K562 (cell line): ENCODE measurements at regions not wholly inside any gene's neighbourhood (a gene's known extent, or its start where the extent isn't known, plus 50 kb on each side); places are given as distances from the start of the nearest gene placed in this dataset.

Experiments
- ATAC-seq: fragments of 200-7000 bp; cut with Tn5 transposase; 3 replicates; pipeline ENCODE4 v1.9.1; 2020; ENCODE audit warnings: moderate library complexity
- BruUV-seq: library from RNA; stranded (reverse); fragments of 400-500 nt; replicated peaks from 2 replicates; lab custom pipeline; 2021; lab: Mats Ljungman, UMichigan
- CTCF ChIA-PET: fragments of 300-600 bp; formaldehyde crosslinking; extraction: SDS; loops from one replicate; lab custom pipeline; 2021; ENCODE audit warnings: low intra/inter-chr PET ratio; lab: Yijun Ruan, JAX
- POLR2A ChIA-PET: fragments of 300-600, 350-650 bp; sonication (Branson Sonifier 250); formaldehyde crosslinking; extraction: SDS; loops from one replicate; lab custom pipeline; 2021; ENCODE audit warnings: antibody characterized with exemption, inconsistent platforms; lab: Yijun Ruan, JAX
- DNase-seq, 4 experiments: peaks; one replicate each; pipeline versions ENCODE4 v3.0.0 to v3.0.0-alpha.2; 2011 to 2018; ENCODE audit warnings: low spot score in 3 of 4, mixed read lengths in 3 of 4; ENCODE audit errors: extremely low read depth in 1 of 4
- FAIRE-seq: peaks from 2 replicates; lab custom pipeline; 2011; peaks lifted over from hg19 to GRCh38; lab: Jason Lieb, UNC
- H2AFZ ChIP-seq: 2 replicates; pipeline ENCODE4 v1.6.0; 2011; ENCODE audit warnings: low read depth, low read length, control low read depth, inconsistent platforms
- H3K27ac ChIP-seq: fragments of 200-600 bp; 3 replicates; pipeline ENCODE4 v1.8.0; 2011; ENCODE audit warnings: low read depth, mild to moderate bottlenecking, control low read depth, inconsistent platforms, low read length, moderate library complexity, mixed read lengths; ENCODE audit errors: extremely low read depth
- H3K27me3 ChIP-seq, 2 experiments: fragments of 300-600 bp in 1 of 2; 2 replicates in 1 of 2; 3 replicates in 1 of 2; pipeline versions ENCODE4 v1.6.0 to v1.8.0; 2011; ENCODE audit warnings: inconsistent platforms in 2 of 2, low read length in 2 of 2, mild to moderate bottlenecking in 1 of 2, mixed read lengths in 1 of 2, moderate library complexity in 1 of 2; ENCODE audit not compliant: control insufficient read depth in 2 of 2, insufficient read depth in 2 of 2
- H3K36me3 ChIP-seq: fragments of 300-600 bp; 3 replicates; pipeline ENCODE4 v1.8.0; 2011; ENCODE audit warnings: mild to moderate bottlenecking, low read length, inconsistent platforms; ENCODE audit not compliant: control insufficient read depth, insufficient read depth
- H3K4me1 ChIP-seq, 2 experiments: fragments of 200-600 bp in 1 of 2; replicated peaks in 1 of 2; 2 replicates in 1 of 2; 3 replicates in 1 of 2; pipeline versions ENCODE4 v1.5.1 to v1.8.0; 2011; ENCODE audit warnings: inconsistent platforms in 2 of 2, low read length in 2 of 2, mild to moderate bottlenecking in 1 of 2, mixed read lengths in 1 of 2, moderate library complexity in 1 of 2; ENCODE audit not compliant: control insufficient read depth in 2 of 2, insufficient read depth in 2 of 2
- H3K4me2 ChIP-seq: 2 replicates; pipeline ENCODE4 v1.6.1; 2011; ENCODE audit warnings: low read length, control low read depth, inconsistent platforms, mixed read lengths; ENCODE audit not compliant: insufficient read depth
- H3K4me3 ChIP-seq: fragments of 200-600 bp; sonication (generic), shearing (Covaris generic); 2 replicates; pipeline ENCODE4 v1.5.1; 2016; ENCODE audit warnings: control low read depth, inconsistent platforms
- H3K79me2 ChIP-seq: fragments of 200-600 bp; 3 replicates; pipeline ENCODE4 v1.8.0; 2011; ENCODE audit warnings: low read length, inconsistent platforms; ENCODE audit not compliant: control insufficient read depth, insufficient read depth
- H3K9ac ChIP-seq, 2 experiments: 2 replicates each; pipeline versions ENCODE4 v1.6.0 to v1.6.1; 2011; ENCODE audit warnings: low read depth in 2 of 2, low read length in 2 of 2, control low read depth in 1 of 2, inconsistent platforms in 1 of 2, mild to moderate bottlenecking in 1 of 2, mixed read lengths in 1 of 2; ENCODE audit not compliant: insufficient read depth in 1 of 2
- H3K9me1 ChIP-seq: one replicate; pipeline ENCODE4 v1.6.0; 2011; ENCODE audit warnings: inconsistent platforms, mild to moderate bottlenecking, low read length, moderate library complexity; ENCODE audit not compliant: control insufficient read depth, insufficient read depth
- H3K9me3 ChIP-seq: replicated peaks from 2 replicates; pipeline ENCODE4 v1.5.1; 2011; ENCODE audit warnings: low read depth, low read length, inconsistent platforms; ENCODE audit not compliant: control insufficient read depth, insufficient read depth
- H4K20me1 ChIP-seq: replicated peaks from 2 replicates; pipeline ENCODE4 v1.6.1; 2011; ENCODE audit warnings: low read length, inconsistent platforms, mixed read lengths; ENCODE audit not compliant: control insufficient read depth, insufficient read depth
- GATA2 ChIP-seq: sonication (generic); formaldehyde crosslinking; IDR thresholded peaks from 2 replicates; pipeline ENCODE4 v1.4.0; 2020; ENCODE audit warnings: mild to moderate bottlenecking, missing genetic modification reagents
- MAFG ChIP-seq: fragments of 450-650 bp; conservative IDR thresholded peaks from 2 replicates; pipeline ENCODE4 v1.6.1; 2016; ENCODE audit warnings: missing genetic modification characterization, missing compliant biosample characterization
- MTA2 ChIP-seq: fragments of 450-650 bp; IDR thresholded peaks from 2 replicates; pipeline ENCODE4 v1.6.1; 2016; ENCODE audit warnings: low read depth
- NFATC3 ChIP-seq: fragments of 450-650 bp; IDR thresholded peaks from 2 replicates; pipeline ENCODE4 v1.6.1; 2017; ENCODE audit warnings: mild to moderate bottlenecking
- ZNF507 ChIP-seq: conservative IDR thresholded peaks from 2 replicates; pipeline ENCODE4 v1.6.1; 2017; ENCODE audit warnings: missing genetic modification characterization, missing compliant biosample characterization
- ZNF551 ChIP-seq: fragments of 250-450 bp; sonication (Bioruptor Pico); IDR thresholded peaks from 2 replicates; pipeline ENCODE4 v1.5.0; 2021; ENCODE audit warnings: mild to moderate bottlenecking, moderate library complexity
- WGBS: fragments of 100-300 bp; shearing (Covaris generic); methylation state at CpG from one replicate; pipeline ENCODE4 v1.1.6; 2016; ENCODE audit warnings: low coverage, mixed read lengths; ENCODE audit not compliant: insufficient coverage; ENCODE audit errors: missing lambda C conversion rate; 5-methylcytosine and 5-hydroxymethylcytosine counted together
- in situ Hi-C: fragments of 300-500 bp; cut with MboI; formaldehyde crosslinking; loops from 4 replicates; pipeline ENCODE4 v1.15.0; 2018; ENCODE audit warnings: inconsistent platforms, mixed read lengths
- intact Hi-C: fragments of 100-400 bp; cut with micrococcal nuclease; formaldehyde crosslinking; loops from 2 replicates; pipeline ENCODE4 v1.14.2; 2022
- TF ChIP-seq, protein P1 (sequence below): fragments of 200-800 bp; sonication (Bioruptor generic); IDR thresholded peaks from 2 replicates; pipeline ENCODE4 v1.6.1; 2016; ENCODE audit warnings: missing genetic modification characterization, missing compliant biosample characterization
- TF ChIP-seq, protein P2 (sequence below): sonication (generic); formaldehyde crosslinking; IDR thresholded peaks from 2 replicates; pipeline ENCODE4 v1.8.1; 2022; ENCODE audit warnings: missing genetic modification reagents

DNA sequence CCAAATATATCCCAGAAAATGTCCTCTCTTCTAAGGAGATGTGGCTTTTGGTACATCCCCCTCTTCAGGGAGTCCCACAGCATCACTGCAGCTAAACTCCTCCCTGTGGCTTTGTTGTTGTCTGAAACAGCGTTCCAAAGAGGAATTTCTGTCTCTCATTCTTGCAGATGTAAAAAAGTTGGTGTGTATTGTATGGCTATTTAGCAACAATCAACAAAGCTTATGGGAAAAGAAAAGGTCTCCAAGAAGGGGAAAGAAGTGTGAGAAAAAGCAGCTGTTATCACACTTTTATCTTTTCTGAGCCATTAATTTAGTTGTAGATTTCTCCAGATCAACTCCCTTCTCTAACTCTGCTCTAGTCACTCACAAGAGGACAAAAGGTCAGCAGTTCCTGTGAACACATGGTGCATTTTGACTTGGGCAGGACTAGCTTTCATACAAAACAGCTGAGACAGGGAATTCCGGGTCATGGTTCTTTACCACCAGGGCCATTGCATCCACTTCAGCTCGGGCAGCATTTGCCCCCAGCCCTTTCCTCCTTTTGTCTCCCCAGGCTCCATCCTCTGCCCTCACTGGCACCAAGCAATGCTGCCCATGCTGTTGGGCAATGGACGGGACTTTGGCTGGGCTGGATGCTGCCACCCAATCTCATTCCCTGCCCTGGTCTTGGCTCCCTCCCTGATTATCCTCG is 184.7 kb downstream of the TMX1 start:
- BruUV-seq = no TSS peak
- no peak for FAIRE-seq
- in situ Hi-C loops = no loop called here
- H3K27me3 ChIP-seq = no peaks in the 10 kb centered on the region
- no peak overlapping the region for H3K27ac ChIP-seq
- H2AFZ ChIP-seq = no peak overlapping the region
- no peak overlapping the region for H3K9ac ChIP-seq
- H3K4me1 ChIP-seq = no peaks in the 10 kb centered on the region
- H4K20me1 ChIP-seq = no peaks in the 10 kb centered on the region
- H3K4me3 ChIP-seq = no peak overlapping the region
- ChIA-PET CTCF (no interaction called here), POLR2A (no interaction called here)
- no peaks in the 10 kb centered on the region for H3K9me1 ChIP-seq
- no peaks in the 10 kb centered on the region for H3K79me2 ChIP-seq
- TF ChIP-seq MTA2 (no peak), ZNF551 (CRISPR knock-in tag) (no peak), MAFG (tag) (no peak), GATA2 (CRISPR knock-in tag) (no peak), NFATC3 (no peak), ZNF507 (tag) (no peak)
- TF ChIP-seq, protein P1, sequence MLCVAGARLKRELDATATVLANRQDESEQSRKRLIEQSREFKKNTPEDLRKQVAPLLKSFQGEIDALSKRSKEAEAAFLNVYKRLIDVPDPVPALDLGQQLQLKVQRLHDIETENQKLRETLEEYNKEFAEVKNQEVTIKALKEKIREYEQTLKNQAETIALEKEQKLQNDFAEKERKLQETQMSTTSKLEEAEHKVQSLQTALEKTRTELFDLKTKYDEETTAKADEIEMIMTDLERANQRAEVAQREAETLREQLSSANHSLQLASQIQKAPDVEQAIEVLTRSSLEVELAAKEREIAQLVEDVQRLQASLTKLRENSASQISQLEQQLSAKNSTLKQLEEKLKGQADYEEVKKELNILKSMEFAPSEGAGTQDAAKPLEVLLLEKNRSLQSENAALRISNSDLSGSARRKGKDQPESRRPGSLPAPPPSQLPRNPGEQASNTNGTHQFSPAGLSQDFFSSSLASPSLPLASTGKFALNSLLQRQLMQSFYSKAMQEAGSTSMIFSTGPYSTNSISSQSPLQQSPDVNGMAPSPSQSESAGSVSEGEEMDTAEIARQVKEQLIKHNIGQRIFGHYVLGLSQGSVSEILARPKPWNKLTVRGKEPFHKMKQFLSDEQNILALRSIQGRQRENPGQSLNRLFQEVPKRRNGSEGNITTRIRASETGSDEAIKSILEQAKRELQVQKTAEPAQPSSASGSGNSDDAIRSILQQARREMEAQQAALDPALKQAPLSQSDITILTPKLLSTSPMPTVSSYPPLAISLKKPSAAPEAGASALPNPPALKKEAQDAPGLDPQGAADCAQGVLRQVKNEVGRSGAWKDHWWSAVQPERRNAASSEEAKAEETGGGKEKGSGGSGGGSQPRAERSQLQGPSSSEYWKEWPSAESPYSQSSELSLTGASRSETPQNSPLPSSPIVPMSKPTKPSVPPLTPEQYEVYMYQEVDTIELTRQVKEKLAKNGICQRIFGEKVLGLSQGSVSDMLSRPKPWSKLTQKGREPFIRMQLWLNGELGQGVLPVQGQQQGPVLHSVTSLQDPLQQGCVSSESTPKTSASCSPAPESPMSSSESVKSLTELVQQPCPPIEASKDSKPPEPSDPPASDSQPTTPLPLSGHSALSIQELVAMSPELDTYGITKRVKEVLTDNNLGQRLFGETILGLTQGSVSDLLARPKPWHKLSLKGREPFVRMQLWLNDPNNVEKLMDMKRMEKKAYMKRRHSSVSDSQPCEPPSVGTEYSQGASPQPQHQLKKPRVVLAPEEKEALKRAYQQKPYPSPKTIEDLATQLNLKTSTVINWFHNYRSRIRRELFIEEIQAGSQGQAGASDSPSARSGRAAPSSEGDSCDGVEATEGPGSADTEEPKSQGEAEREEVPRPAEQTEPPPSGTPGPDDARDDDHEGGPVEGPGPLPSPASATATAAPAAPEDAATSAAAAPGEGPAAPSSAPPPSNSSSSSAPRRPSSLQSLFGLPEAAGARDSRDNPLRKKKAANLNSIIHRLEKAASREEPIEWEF = no peak
- TF ChIP-seq, protein P2, sequence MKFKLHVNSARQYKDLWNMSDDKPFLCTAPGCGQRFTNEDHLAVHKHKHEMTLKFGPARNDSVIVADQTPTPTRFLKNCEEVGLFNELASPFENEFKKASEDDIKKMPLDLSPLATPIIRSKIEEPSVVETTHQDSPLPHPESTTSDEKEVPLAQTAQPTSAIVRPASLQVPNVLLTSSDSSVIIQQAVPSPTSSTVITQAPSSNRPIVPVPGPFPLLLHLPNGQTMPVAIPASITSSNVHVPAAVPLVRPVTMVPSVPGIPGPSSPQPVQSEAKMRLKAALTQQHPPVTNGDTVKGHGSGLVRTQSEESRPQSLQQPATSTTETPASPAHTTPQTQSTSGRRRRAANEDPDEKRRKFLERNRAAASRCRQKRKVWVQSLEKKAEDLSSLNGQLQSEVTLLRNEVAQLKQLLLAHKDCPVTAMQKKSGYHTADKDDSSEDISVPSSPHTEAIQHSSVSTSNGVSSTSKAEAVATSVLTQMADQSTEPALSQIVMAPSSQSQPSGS = no peak
- no peak for ATAC-seq
- 0% methylated on average over 5 of the region's 5 CpGs for WGBS
- no peaks in the 10 kb centered on the region for H3K9me3 ChIP-seq
- H3K4me2 ChIP-seq = no peak overlapping the region
- H3K36me3 ChIP-seq = no peaks in the 10 kb centered on the region
- no peak for DNase-seq
- intact Hi-C loops = no loop called here
